PC-9 (cell line): ENCODE measurements at regions not wholly inside any gene's neighbourhood (a gene's known extent, or its start where the extent isn't known, plus 50 kb on each side); places are given as distances from the start of the nearest gene placed in this dataset.

Experiments
- BruUV-seq: library from RNA; stranded (reverse); fragments of 400-500 nt; replicated peaks from 2 replicates; lab custom pipeline; 2021; lab: Mats Ljungman, UMichigan
- CTCF ChIA-PET: fragments of 300-600 bp; sonication (Branson Sonifier 250); formaldehyde crosslinking; loops from one replicate; lab custom pipeline; 2022; ENCODE audit warnings: antibody characterized with exemption; lab: Charles Lee
- POLR2A ChIA-PET: fragments of 300-600 bp; sonication (Branson Sonifier 250); formaldehyde crosslinking; loops from one replicate; lab custom pipeline; 2022; ENCODE audit warnings: antibody characterized with exemption; ENCODE audit not compliant: unreplicated experiment; lab: Charles Lee
- DNase-seq, 2 experiments: peaks; one replicate each; pipeline versions ENCODE4 v3.0.0 to v3.0.0-alpha.2; 2015 to 2022; ENCODE audit warnings: mixed read lengths in 1 of 2
- H2AFZ ChIP-seq: fragments of 200-600 bp; sonication (generic); 2 replicates; pipeline ENCODE4 v1.8.1; 2017; ENCODE audit warnings: antibody characterized with exemption
- H3F3A ChIP-seq: fragments of 200-600 bp; sonication (generic); 2 replicates; pipeline ENCODE4 v1.8.1; 2017; ENCODE audit warnings: antibody characterized with exemption, mild to moderate bottlenecking, low read depth; ENCODE audit not compliant: insufficient read depth
- H3K27ac ChIP-seq: fragments of 200-600 bp; sonication (generic); 2 replicates; pipeline ENCODE4 v1.6.1; 2016; ENCODE audit warnings: mixed run types
- H3K27me3 ChIP-seq: fragments of 200-600 bp; sonication (generic); 2 replicates; pipeline ENCODE4 v1.6.1; 2016; ENCODE audit warnings: low read depth, mixed run types; ENCODE audit not compliant: insufficient read depth
- H3K36me3 ChIP-seq: fragments of 200-600 bp; sonication (generic); 2 replicates; pipeline ENCODE4 v1.6.1; 2016; ENCODE audit warnings: low read depth, mixed run types
- H3K4me1 ChIP-seq: fragments of 200-600 bp; sonication (generic); replicated peaks from 2 replicates; pipeline ENCODE4 v1.6.1; 2016; ENCODE audit warnings: mixed run types; ENCODE audit not compliant: insufficient read depth
- H3K4me2 ChIP-seq: fragments of 200-600 bp; sonication (generic); 2 replicates; pipeline ENCODE4 v1.6.1; 2017; ENCODE audit warnings: mixed run types
- H3K4me3 ChIP-seq: fragments of 200-600 bp; sonication (generic); 2 replicates; pipeline ENCODE4 v1.6.1; 2016; ENCODE audit warnings: mixed run types
- H3K79me2 ChIP-seq: fragments of 200-600 bp; sonication (generic); 2 replicates; pipeline ENCODE4 v1.6.1; 2017; ENCODE audit warnings: low read depth, mixed run types
- H3K9me2 ChIP-seq: fragments of 200-600 bp; sonication (generic); 2 replicates; pipeline ENCODE4 v1.8.1; 2017; ENCODE audit warnings: mild to moderate bottlenecking; ENCODE audit not compliant: insufficient read depth
- H3K9me3 ChIP-seq: fragments of 200-600 bp; sonication (generic); 2 replicates; pipeline ENCODE4 v1.8.1; 2016; ENCODE audit warnings: low read depth; ENCODE audit not compliant: insufficient read depth
- H4K20me1 ChIP-seq: fragments of 200-600 bp; sonication (generic); 2 replicates; pipeline ENCODE4 v1.8.1; 2017; ENCODE audit not compliant: insufficient read depth
- CTCF ChIP-seq: fragments of 200-600 bp; sonication (generic); conservative IDR thresholded peaks from 2 replicates; pipeline ENCODE4 v1.6.1; 2017; ENCODE audit warnings: mixed run types, antibody characterized with exemption, mild to moderate bottlenecking, moderate library complexity
- EZH2 ChIP-seq: fragments of 200-600 bp; sonication (generic); IDR thresholded peaks from 2 replicates; pipeline ENCODE4 v1.8.0; 2017; ENCODE audit warnings: antibody characterized with exemption, low read depth
- intact Hi-C: fragments of 100-400 bp; cut with micrococcal nuclease; formaldehyde crosslinking; loops from one replicate; pipeline ENCODE4 v1.10.0; 2022; ENCODE audit not compliant: unreplicated experiment

- ChIA-PET CTCF (no interaction called here), POLR2A (interaction anchor here (0.6 kb wide), 1 partner anchor 443 kb away, joined by 4 read pairs; no protein-coding TSS in a partner anchor)
- Histone ChIP-seq H3K27me3 (peaks cover 6% of the 10 kb centered on the region), H3K27ac (no peak overlapping the region), H2AFZ (no peak overlapping the region), H3F3A (peaks cover 17% of the 10 kb centered on the region), H3K4me1 (no peaks in the 10 kb centered on the region), H3K4me2 (no peak overlapping the region), H4K20me1 (no peaks in the 10 kb centered on the region), H3K36me3 (no peaks in the 10 kb centered on the region), H3K9me3 (no peaks in the 10 kb centered on the region), H3K4me3 (no peak overlapping the region), H3K79me2 (no peaks in the 10 kb centered on the region), H3K9me2 (no peaks in the 10 kb centered on the region)
- BruUV-seq = no TSS peak
- TF ChIP-seq EZH2 (no peak), CTCF (no peak)
- intact Hi-C loops = no loop called here
- no peak for DNase-seq
Measured at GRCh38 chr16:87188104-87188503, 129.1 kb downstream of the C16orf95 start.

GRCh38 chr16:87189426-87189825, 127.8 kb downstream of the C16orf95 start:
- CTCF ChIA-PET = no interaction called here
- Histone ChIP-seq H3K4me1 (no peaks in the 10 kb centered on the region), H2AFZ (no peak overlapping the region)

GRCh38 chr16:87190288-87191230, 126.6 kb downstream of the C16orf95 start:
- CTCF ChIA-PET = no interaction called here
- no peak for DNase-seq
- Histone ChIP-seq H2AFZ (no peak overlapping the region), H3K4me2 (no peak overlapping the region), H3F3A (peaks cover 17% of the 10 kb centered on the region), H3K4me3 (no peak overlapping the region), H3K9me3 (no peaks in the 10 kb centered on the region), H3K27ac (no peak overlapping the region), H3K36me3 (no peaks in the 10 kb centered on the region), H3K9me2 (no peaks in the 10 kb centered on the region), H4K20me1 (no peaks in the 10 kb centered on the region), H3K27me3 (no peaks in the 10 kb centered on the region), H3K4me1 (no peaks in the 10 kb centered on the region; the same call in 1 of the 2 replicates), H3K79me2 (no peaks in the 10 kb centered on the region)
- no TSS peak for BruUV-seq
- 0 out of 2 replicates have a peak, but pooled peaks have one; percentile 32 for TF ChIP-seq CTCF
- TF ChIP-seq EZH2 = no peak
- intact Hi-C loops = no loop called here
- POLR2A ChIA-PET = no interaction called here

More at GRCh38 chr16:87189426-87189825, 127.8 kb downstream of the C16orf95 start:
- Histone ChIP-seq H3F3A (peaks cover 17% of the 10 kb centered on the region), H3K27me3 (no peaks in the 10 kb centered on the region), H4K20me1 (no peaks in the 10 kb centered on the region), H3K4me2 (no peak overlapping the region), H3K9me2 (no peaks in the 10 kb centered on the region), H3K9me3 (no peaks in the 10 kb centered on the region), H3K27ac (no peak overlapping the region), H3K4me3 (no peak overlapping the region), H3K36me3 (no peaks in the 10 kb centered on the region), H3K79me2 (no peaks in the 10 kb centered on the region)
- TF ChIP-seq CTCF = no peak
- TF ChIP-seq EZH2 = no peak
- no TSS peak for BruUV-seq
- POLR2A ChIA-PET = no interaction called here
- DNase-seq = no peak
- intact Hi-C loops = no loop called here
